WTC11 (cell line): ENCODE measurements at regions not wholly inside any gene's neighbourhood (a gene's known extent, or its start where the extent isn't known, plus 50 kb on each side); places are given as distances from the start of the nearest gene placed in this dataset.

Source experiments
- ATAC-seq: fragments of 200-7000 bp; cut with Tn5 transposase; 2 replicates; pipeline ENCODE4 v1.10.0; 2021; ENCODE audit warnings: mild to moderate bottlenecking, moderate library complexity
- CTCF ChIA-PET: fragments of 300-600 bp; sonication (Branson Sonifier 250); formaldehyde crosslinking; loops from one replicate; lab custom pipeline; 2021; ENCODE audit warnings: antibody characterized with exemption; lab: Charles Lee
- POLR2A ChIA-PET: fragments of 350-600 bp; sonication (Branson Sonifier 250); formaldehyde crosslinking; loops from one replicate; lab custom pipeline; 2021; ENCODE audit warnings: antibody characterized with exemption; lab: Charles Lee
- DNase-seq: peaks from one replicate; pipeline ENCODE4 v3.0.0; 2021; ENCODE audit warnings: low spot score
- H3K27ac Mint-ChIP-seq: 2 replicates; pipeline ENCODE4 v1.8.0; 2021; ENCODE audit warnings: mixed read lengths
- H3K27me3 Mint-ChIP-seq: 2 replicates; pipeline ENCODE4 v1.8.0; 2021; ENCODE audit warnings: low read depth, mild to moderate bottlenecking, moderate library complexity, mixed read lengths
- H3K36me3 Mint-ChIP-seq: 2 replicates; pipeline ENCODE4 v1.8.0; 2021; ENCODE audit warnings: mixed read lengths
- H3K4me1 Mint-ChIP-seq: 2 replicates; pipeline ENCODE4 v1.8.0; 2022; ENCODE audit warnings: mixed read lengths
- H3K4me3 Mint-ChIP-seq: 2 replicates; pipeline ENCODE4 v1.8.0; 2021; ENCODE audit warnings: mild to moderate bottlenecking, moderate library complexity, mixed read lengths
- H3K9me3 Mint-ChIP-seq: 2 replicates; pipeline ENCODE4 v1.8.0; 2021; ENCODE audit warnings: mixed read lengths
- EMX1 ChIP-seq: fragments of 250-450 bp; sonication (Bioruptor Pico); IDR thresholded peaks from 2 replicates; pipeline ENCODE4 v1.8.0; 2021; ENCODE audit warnings: mild to moderate bottlenecking
- ETV6 ChIP-seq: sonication (generic); formaldehyde crosslinking; IDR thresholded peaks from 2 replicates; pipeline ENCODE4 v1.8.1; 2022; ENCODE audit warnings: mild to moderate bottlenecking, missing genetic modification reagents
- HMGA2 ChIP-seq: fragments of 250-450 bp; sonication (Bioruptor Pico); IDR thresholded peaks from 2 replicates; pipeline ENCODE4 v1.4.0; 2021; ENCODE audit warnings: mild to moderate bottlenecking, moderate library complexity
- JUN ChIP-seq: sonication (generic); formaldehyde crosslinking; IDR thresholded peaks from 2 replicates; pipeline ENCODE4 v1.8.0; 2023; ENCODE audit warnings: mild to moderate bottlenecking, missing genetic modification reagents
- MXD4 ChIP-seq: fragments of 250-450 bp; sonication (Bioruptor Pico); IDR thresholded peaks from 2 replicates; pipeline ENCODE4 v1.8.0; 2021; ENCODE audit warnings: mild to moderate bottlenecking, moderate library complexity, borderline replicate concordance
- NFYB ChIP-seq: sonication (generic); formaldehyde crosslinking; conservative IDR thresholded peaks from 2 replicates; pipeline ENCODE4 v1.8.0; 2022; ENCODE audit warnings: low read depth, missing genetic modification reagents
- OVOL2 ChIP-seq: fragments of 250-450 bp; sonication (Bioruptor Pico); IDR thresholded peaks from 2 replicates; pipeline ENCODE4 v1.9.0; 2021; ENCODE audit warnings: mild to moderate bottlenecking, borderline replicate concordance
- PRRX2 ChIP-seq: fragments of 250-450 bp; sonication (Bioruptor Pico); IDR thresholded peaks from 2 replicates; pipeline ENCODE4 v1.8.0; 2021; ENCODE audit warnings: mild to moderate bottlenecking
- TEAD4 ChIP-seq: sonication (generic); formaldehyde crosslinking; IDR thresholded peaks from 2 replicates; pipeline ENCODE4 v1.8.0; 2022; ENCODE audit warnings: mild to moderate bottlenecking, missing genetic modification reagents
- USF1 ChIP-seq: sonication (generic); formaldehyde crosslinking; IDR thresholded peaks from 2 replicates; pipeline ENCODE4 v1.8.0; 2022; ENCODE audit warnings: mild to moderate bottlenecking, missing genetic modification reagents
- ZMAT4 ChIP-seq: fragments of 250-450 bp; sonication (Bioruptor Pico); IDR thresholded peaks from 2 replicates; pipeline ENCODE4 v1.9.0; 2021; ENCODE audit warnings: mild to moderate bottlenecking
- ZNF121 ChIP-seq: sonication (generic); formaldehyde crosslinking; IDR thresholded peaks from 2 replicates; pipeline ENCODE4 v1.8.0; 2023; ENCODE audit warnings: missing genetic modification reagents
- ZNF317 ChIP-seq: sonication (generic); formaldehyde crosslinking; IDR thresholded peaks from 2 replicates; pipeline ENCODE4 v1.8.1; 2023; ENCODE audit warnings: low read depth, mild to moderate bottlenecking, moderate library complexity, missing genetic modification reagents, borderline replicate concordance
- ZNF396 ChIP-seq: fragments of 250-450 bp; sonication (Bioruptor Pico); IDR thresholded peaks from 2 replicates; pipeline ENCODE4 v1.8.0; 2021; ENCODE audit warnings: mild to moderate bottlenecking, moderate library complexity, borderline replicate concordance
- TF ChIP-seq, protein P1 (sequence below): sonication (generic); formaldehyde crosslinking; IDR thresholded peaks from 2 replicates; pipeline ENCODE4 v1.8.1; 2023; ENCODE audit warnings: mild to moderate bottlenecking, missing genetic modification reagents, borderline replicate concordance
- TF ChIP-seq, protein P2 (sequence below): sonication (generic); formaldehyde crosslinking; IDR thresholded peaks from 2 replicates; pipeline ENCODE4 v1.8.0; 2023; ENCODE audit warnings: missing genetic modification reagents, mild to moderate bottlenecking, borderline replicate concordance
- TF ChIP-seq, protein P3 (sequence below): sonication (generic); formaldehyde crosslinking; IDR thresholded peaks from 2 replicates; pipeline ENCODE4 v1.8.1; 2022; ENCODE audit warnings: low read depth, missing genetic modification reagents, borderline replicate concordance
- TF ChIP-seq, protein P4 (sequence below): sonication (generic); formaldehyde crosslinking; conservative IDR thresholded peaks from 2 replicates; pipeline ENCODE4 v1.8.1; 2023; ENCODE audit warnings: mild to moderate bottlenecking, low read depth, missing genetic modification reagents, moderate library complexity
- TF ChIP-seq, protein P5 (sequence below): sonication (generic); formaldehyde crosslinking; IDR thresholded peaks from 2 replicates; pipeline ENCODE4 v1.8.0; 2023; ENCODE audit warnings: missing genetic modification reagents

DNA sequence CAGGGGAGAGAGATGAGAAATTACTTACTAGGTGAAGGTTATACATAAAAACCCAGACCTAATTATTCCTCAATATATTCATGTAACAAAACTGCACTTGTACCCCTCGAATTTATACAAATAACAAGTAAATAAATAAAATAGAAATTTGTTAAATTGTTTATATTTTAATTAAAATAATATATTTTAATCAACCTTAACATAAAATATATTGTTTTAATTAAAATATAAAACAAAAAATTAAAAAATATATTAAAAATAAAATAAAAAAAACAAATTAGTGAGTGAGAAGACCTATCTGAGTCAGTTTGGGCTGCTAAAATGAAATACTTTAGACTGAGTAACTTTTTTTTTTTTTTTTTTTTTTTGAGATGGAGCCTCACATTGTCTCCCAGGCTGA is 87.4 kb upstream of the PCDH7 start:
- CTCF ChIA-PET: no interaction called here
- H3K27me3 Mint-ChIP-seq: no peaks in the 10 kb centered on the region; the same call in 1 of the 2 replicates

GRCh38 chr4:30641345-30641744 is 78.8 kb upstream of the PCDH7 start:
- ChIA-PET POLR2A (no interaction called here), CTCF (no interaction called here)
- DNase-seq: no peak
- no peak overlapping the region for H3K27ac Mint-ChIP-seq
- H3K4me1 Mint-ChIP-seq: no peaks in the 10 kb centered on the region
- no peak for ATAC-seq
- peaks cover 5% of the 10 kb centered on the region for H3K9me3 Mint-ChIP-seq
- no peak overlapping the region for H3K4me3 Mint-ChIP-seq
- no peak for TF ChIP-seq OVOL2
- no peak for TF ChIP-seq NFYB (CRISPR knock-in tag)
- no peak for TF ChIP-seq USF1
- TF ChIP-seq ZNF317 (CRISPR knock-in tag): no peak
- H3K36me3 Mint-ChIP-seq: no peaks in the 10 kb centered on the region
- H3K27me3 Mint-ChIP-seq: no peaks in the 10 kb centered on the region

More for the DNA sequence above, 87.4 kb upstream of the PCDH7 start:
- POLR2A ChIA-PET: no interaction called here
- TF ChIP-seq JUN (CRISPR knock-in tag) (no peak), HMGA2 (peak; percentile 97), TEAD4 (no peak), ZNF121 (CRISPR knock-in tag) (no peak), EMX1 (CRISPR knock-in tag) (no peak), ZNF317 (CRISPR knock-in tag) (no peak)
- no peak overlapping the region for H3K4me3 Mint-ChIP-seq
- H3K9me3 Mint-ChIP-seq: peaks cover 14% of the 10 kb centered on the region
- DNase-seq (no peak), ATAC-seq (no peak)
- no peaks in the 10 kb centered on the region for H3K36me3 Mint-ChIP-seq
- H3K4me1 Mint-ChIP-seq: peaks cover 5% of the 10 kb centered on the region
- no peak overlapping the region for H3K27ac Mint-ChIP-seq

DNA sequence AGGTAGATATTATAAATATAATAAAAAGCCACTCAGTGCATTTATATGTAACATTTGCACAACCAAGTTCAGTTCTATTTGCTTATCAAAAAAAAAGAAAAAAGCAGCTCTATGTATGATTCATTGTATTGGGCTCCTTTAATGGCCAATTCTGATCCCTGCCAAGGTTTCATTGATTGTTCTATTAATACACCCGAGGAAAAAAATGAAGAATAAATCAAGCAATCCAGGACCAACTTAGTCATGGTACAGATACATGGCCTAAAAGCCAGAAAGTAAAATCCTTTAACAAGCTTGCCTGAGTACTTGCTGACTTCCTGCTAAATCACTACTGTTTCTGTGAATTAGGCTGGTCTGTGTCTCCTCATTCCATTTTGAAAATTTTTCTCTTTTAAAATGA is 77.6 kb upstream of the PCDH7 start:
- DNase-seq (no peak), ATAC-seq (no peak)
- Mint-ChIP-seq H3K36me3 (no peaks in the 10 kb centered on the region), H3K4me3 (no peak overlapping the region), H3K27me3 (no peaks in the 10 kb centered on the region), H3K27ac (no peak overlapping the region), H3K9me3 (peaks cover 5% of the 10 kb centered on the region), H3K4me1 (no peaks in the 10 kb centered on the region)
- CTCF ChIA-PET: no interaction called here
- POLR2A ChIA-PET: no interaction called here
- TF ChIP-seq PRRX2 (CRISPR knock-in tag) (no peak), HMGA2 (no peak), ETV6 (CRISPR knock-in tag) (no peak), ZNF396 (no peak), MXD4 (no peak), ZMAT4 (CRISPR knock-in tag) (no peak)
- TF ChIP-seq, protein P1, sequence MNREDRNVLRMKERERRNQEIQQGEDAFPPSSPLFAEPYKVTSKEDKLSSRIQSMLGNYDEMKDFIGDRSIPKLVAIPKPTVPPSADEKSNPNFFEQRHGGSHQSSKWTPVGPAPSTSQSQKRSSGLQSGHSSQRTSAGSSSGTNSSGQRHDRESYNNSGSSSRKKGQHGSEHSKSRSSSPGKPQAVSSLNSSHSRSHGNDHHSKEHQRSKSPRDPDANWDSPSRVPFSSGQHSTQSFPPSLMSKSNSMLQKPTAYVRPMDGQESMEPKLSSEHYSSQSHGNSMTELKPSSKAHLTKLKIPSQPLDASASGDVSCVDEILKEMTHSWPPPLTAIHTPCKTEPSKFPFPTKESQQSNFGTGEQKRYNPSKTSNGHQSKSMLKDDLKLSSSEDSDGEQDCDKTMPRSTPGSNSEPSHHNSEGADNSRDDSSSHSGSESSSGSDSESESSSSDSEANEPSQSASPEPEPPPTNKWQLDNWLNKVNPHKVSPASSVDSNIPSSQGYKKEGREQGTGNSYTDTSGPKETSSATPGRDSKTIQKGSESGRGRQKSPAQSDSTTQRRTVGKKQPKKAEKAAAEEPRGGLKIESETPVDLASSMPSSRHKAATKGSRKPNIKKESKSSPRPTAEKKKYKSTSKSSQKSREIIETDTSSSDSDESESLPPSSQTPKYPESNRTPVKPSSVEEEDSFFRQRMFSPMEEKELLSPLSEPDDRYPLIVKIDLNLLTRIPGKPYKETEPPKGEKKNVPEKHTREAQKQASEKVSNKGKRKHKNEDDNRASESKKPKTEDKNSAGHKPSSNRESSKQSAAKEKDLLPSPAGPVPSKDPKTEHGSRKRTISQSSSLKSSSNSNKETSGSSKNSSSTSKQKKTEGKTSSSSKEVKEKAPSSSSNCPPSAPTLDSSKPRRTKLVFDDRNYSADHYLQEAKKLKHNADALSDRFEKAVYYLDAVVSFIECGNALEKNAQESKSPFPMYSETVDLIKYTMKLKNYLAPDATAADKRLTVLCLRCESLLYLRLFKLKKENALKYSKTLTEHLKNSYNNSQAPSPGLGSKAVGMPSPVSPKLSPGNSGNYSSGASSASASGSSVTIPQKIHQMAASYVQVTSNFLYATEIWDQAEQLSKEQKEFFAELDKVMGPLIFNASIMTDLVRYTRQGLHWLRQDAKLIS (CRISPR knock-in tag): no peak
- TF ChIP-seq, protein P2, sequence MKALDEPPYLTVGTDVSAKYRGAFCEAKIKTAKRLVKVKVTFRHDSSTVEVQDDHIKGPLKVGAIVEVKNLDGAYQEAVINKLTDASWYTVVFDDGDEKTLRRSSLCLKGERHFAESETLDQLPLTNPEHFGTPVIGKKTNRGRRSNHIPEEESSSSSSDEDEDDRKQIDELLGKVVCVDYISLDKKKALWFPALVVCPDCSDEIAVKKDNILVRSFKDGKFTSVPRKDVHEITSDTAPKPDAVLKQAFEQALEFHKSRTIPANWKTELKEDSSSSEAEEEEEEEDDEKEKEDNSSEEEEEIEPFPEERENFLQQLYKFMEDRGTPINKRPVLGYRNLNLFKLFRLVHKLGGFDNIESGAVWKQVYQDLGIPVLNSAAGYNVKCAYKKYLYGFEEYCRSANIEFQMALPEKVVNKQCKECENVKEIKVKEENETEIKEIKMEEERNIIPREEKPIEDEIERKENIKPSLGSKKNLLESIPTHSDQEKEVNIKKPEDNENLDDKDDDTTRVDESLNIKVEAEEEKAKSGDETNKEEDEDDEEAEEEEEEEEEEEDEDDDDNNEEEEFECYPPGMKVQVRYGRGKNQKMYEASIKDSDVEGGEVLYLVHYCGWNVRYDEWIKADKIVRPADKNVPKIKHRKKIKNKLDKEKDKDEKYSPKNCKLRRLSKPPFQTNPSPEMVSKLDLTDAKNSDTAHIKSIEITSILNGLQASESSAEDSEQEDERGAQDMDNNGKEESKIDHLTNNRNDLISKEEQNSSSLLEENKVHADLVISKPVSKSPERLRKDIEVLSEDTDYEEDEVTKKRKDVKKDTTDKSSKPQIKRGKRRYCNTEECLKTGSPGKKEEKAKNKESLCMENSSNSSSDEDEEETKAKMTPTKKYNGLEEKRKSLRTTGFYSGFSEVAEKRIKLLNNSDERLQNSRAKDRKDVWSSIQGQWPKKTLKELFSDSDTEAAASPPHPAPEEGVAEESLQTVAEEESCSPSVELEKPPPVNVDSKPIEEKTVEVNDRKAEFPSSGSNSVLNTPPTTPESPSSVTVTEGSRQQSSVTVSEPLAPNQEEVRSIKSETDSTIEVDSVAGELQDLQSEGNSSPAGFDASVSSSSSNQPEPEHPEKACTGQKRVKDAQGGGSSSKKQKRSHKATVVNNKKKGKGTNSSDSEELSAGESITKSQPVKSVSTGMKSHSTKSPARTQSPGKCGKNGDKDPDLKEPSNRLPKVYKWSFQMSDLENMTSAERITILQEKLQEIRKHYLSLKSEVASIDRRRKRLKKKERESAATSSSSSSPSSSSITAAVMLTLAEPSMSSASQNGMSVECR (CRISPR knock-in tag): no peak
- TF ChIP-seq, protein P3, sequence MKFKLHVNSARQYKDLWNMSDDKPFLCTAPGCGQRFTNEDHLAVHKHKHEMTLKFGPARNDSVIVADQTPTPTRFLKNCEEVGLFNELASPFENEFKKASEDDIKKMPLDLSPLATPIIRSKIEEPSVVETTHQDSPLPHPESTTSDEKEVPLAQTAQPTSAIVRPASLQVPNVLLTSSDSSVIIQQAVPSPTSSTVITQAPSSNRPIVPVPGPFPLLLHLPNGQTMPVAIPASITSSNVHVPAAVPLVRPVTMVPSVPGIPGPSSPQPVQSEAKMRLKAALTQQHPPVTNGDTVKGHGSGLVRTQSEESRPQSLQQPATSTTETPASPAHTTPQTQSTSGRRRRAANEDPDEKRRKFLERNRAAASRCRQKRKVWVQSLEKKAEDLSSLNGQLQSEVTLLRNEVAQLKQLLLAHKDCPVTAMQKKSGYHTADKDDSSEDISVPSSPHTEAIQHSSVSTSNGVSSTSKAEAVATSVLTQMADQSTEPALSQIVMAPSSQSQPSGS: no peak
- TF ChIP-seq, protein P4, sequence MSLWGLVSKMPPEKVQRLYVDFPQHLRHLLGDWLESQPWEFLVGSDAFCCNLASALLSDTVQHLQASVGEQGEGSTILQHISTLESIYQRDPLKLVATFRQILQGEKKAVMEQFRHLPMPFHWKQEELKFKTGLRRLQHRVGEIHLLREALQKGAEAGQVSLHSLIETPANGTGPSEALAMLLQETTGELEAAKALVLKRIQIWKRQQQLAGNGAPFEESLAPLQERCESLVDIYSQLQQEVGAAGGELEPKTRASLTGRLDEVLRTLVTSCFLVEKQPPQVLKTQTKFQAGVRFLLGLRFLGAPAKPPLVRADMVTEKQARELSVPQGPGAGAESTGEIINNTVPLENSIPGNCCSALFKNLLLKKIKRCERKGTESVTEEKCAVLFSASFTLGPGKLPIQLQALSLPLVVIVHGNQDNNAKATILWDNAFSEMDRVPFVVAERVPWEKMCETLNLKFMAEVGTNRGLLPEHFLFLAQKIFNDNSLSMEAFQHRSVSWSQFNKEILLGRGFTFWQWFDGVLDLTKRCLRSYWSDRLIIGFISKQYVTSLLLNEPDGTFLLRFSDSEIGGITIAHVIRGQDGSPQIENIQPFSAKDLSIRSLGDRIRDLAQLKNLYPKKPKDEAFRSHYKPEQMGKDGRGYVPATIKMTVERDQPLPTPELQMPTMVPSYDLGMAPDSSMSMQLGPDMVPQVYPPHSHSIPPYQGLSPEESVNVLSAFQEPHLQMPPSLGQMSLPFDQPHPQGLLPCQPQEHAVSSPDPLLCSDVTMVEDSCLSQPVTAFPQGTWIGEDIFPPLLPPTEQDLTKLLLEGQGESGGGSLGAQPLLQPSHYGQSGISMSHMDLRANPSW (CRISPR knock-in tag): no peak
- TF ChIP-seq, protein P5, sequence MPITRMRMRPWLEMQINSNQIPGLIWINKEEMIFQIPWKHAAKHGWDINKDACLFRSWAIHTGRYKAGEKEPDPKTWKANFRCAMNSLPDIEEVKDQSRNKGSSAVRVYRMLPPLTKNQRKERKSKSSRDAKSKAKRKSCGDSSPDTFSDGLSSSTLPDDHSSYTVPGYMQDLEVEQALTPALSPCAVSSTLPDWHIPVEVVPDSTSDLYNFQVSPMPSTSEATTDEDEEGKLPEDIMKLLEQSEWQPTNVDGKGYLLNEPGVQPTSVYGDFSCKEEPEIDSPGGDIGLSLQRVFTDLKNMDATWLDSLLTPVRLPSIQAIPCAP (CRISPR knock-in tag): no peak
